Breast epithelium (tissue), 3 donors: ENCODE measurements at regions not wholly inside any gene's neighbourhood (a gene's known extent, or its start where the extent isn't known, plus 50 kb on each side); places are given as distances from the start of the nearest gene placed in this dataset.

ENCODE experiments used
- CTCF ChIP-seq, 3 donors: fragments of 450-650 bp; IDR thresholded peaks; one replicate each; pipeline ENCODE4 v1.5.1; 2016 to 2017; ENCODE audit warnings: antibody characterized with exemption in 3 of 3, mild to moderate bottlenecking in 3 of 3, moderate library complexity in 3 of 3
- POLR2A ChIP-seq: fragments of 450-650 bp; IDR thresholded peaks from one replicate; pipeline ENCODE4 v1.6.1; 2016; ENCODE audit warnings: antibody characterized with exemption, mild to moderate bottlenecking, moderate library complexity
- POLR2AphosphoS5 ChIP-seq, 3 donors: sonication (generic); formaldehyde crosslinking; IDR thresholded peaks; one replicate each; pipeline ENCODE4 v1.6.1; 2017; ENCODE audit warnings: antibody characterized with exemption in 3 of 3

- TF ChIP-seq CTCF (IDR thresholded peaks at IDR 0.05) = no peak
- no peak for TF ChIP-seq POLR2A
- no peak for TF ChIP-seq POLR2AphosphoS5 (IDR thresholded peaks at IDR 0.05)
Measured at GRCh38 chr9:86634501-86634900, 280.3 kb upstream of the TUT7 start.
